Left lung (tissue), 4 donors: ENCODE measurements at regions not wholly inside any gene's neighbourhood (a gene's known extent, or its start where the extent isn't known, plus 50 kb on each side); places are given as distances from the start of the nearest gene placed in this dataset.
A peak's percentile ranks its signal among the peaks of the same experiment; 100 is the strongest.

ENCODE experiments used
- ATAC-seq: fragments of 200-7000 bp; cut with Tn5 transposase; one replicate; pipeline ENCODE4 v1.9.1; 2020; ENCODE audit warnings: moderate library complexity
- DNase-seq, 4 donors: peaks; one replicate each; pipeline ENCODE4 v3.0.0-alpha.2; 2013 to 2020
- H3K27ac ChIP-seq, 2 donors: fragments of 200-600 bp; sonication (generic) in 1 of 2; one replicate each; pipeline versions ENCODE4 v1.5.0 to v1.8.0; 2020 to 2021
- H3K27me3 ChIP-seq, 2 donors: fragments of 200-600 bp; sonication (generic) in 1 of 2; one replicate each; pipeline versions ENCODE4 v1.5.0 to v1.8.0; 2020 to 2021
- H3K36me3 ChIP-seq, 2 donors: fragments of 200-600 bp; sonication (generic) in 1 of 2; one replicate each; pipeline versions ENCODE4 v1.5.0 to v1.8.0; 2020 to 2021
- H3K4me1 ChIP-seq, 2 donors: fragments of 200-600 bp; one replicate each; pipeline ENCODE4 v1.8.0; 2021
- H3K4me3 ChIP-seq, 2 donors: fragments of 200-600 bp; sonication (generic) in 1 of 2; one replicate each; pipeline versions ENCODE4 v1.5.0 to v1.8.0; 2020 to 2021; ENCODE audit warnings: mild to moderate bottlenecking in 1 of 2
- H3K9me3 ChIP-seq, 2 donors: fragments of 200-600 bp; sonication (generic) in 1 of 2; one replicate each; pipeline versions ENCODE4 v1.5.0 to v1.8.0; 2020 to 2021
- intact Hi-C, 2 donors: fragments of 100-400 bp; cut with DNase I; formaldehyde crosslinking; loops; one replicate each; pipeline versions ENCODE4 v1.11.2 to v1.14.2; 2022
- TF ChIP-seq, protein P1 (sequence below), 2 donors: fragments of 200-600 bp; sonication (generic) in 1 of 2; IDR thresholded peaks; one replicate each; pipeline versions ENCODE4 v1.5.0 to v1.8.0; 2021; ENCODE audit warnings: antibody characterized with exemption in 2 of 2
- donor health status: DM: no; HTN: yes; CAD: no.
- donor health status: DM: no; HTN: no; CAD: no.

DNA sequence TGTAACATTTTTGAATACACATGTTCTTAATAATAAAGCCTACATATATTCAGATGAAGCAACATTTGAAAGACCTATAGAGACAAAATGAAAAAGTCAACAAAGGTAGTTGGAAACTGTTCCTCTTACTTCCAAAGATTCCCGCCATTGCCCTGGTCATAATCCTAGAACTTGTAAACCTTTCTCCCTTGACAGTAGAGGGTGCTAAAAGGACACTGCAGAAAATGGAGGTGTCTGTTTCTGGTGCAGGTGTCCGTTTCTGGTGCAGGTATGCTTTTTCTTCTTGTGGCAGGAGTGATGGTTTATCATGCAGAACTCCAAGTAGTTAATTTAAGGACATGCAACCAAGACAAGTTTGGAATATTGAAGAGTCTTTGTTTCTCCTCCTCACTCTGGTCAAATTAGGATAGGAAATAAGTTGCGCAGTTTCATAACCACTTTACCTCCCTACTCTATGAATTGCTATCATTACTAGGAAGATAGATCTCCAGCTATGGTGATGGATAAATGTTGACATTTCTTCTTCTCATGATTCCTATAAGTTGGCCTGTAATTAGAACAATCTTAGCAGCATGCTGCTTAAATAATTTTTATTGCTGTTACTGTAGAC is 56.0 kb upstream of the FAM174A start:
- ATAC-seq (peak; percentile 85), DNase-seq (no peak)
- Histone ChIP-seq H3K9me3 (no peaks in the 10 kb centered on the region), H3K36me3 (no peaks in the 10 kb centered on the region), H3K4me3 (no peak overlapping the region), H3K27me3 (no peaks in the 10 kb centered on the region), H3K27ac (no peak overlapping the region), H3K4me1 (no peaks in the 10 kb centered on the region)
- intact Hi-C loops: no loop called here
- TF ChIP-seq, protein P1, sequence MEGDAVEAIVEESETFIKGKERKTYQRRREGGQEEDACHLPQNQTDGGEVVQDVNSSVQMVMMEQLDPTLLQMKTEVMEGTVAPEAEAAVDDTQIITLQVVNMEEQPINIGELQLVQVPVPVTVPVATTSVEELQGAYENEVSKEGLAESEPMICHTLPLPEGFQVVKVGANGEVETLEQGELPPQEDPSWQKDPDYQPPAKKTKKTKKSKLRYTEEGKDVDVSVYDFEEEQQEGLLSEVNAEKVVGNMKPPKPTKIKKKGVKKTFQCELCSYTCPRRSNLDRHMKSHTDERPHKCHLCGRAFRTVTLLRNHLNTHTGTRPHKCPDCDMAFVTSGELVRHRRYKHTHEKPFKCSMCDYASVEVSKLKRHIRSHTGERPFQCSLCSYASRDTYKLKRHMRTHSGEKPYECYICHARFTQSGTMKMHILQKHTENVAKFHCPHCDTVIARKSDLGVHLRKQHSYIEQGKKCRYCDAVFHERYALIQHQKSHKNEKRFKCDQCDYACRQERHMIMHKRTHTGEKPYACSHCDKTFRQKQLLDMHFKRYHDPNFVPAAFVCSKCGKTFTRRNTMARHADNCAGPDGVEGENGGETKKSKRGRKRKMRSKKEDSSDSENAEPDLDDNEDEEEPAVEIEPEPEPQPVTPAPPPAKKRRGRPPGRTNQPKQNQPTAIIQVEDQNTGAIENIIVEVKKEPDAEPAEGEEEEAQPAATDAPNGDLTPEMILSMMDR (IDR thresholded peaks at IDR 0.05): peak; percentile 28 to 29

DNA sequence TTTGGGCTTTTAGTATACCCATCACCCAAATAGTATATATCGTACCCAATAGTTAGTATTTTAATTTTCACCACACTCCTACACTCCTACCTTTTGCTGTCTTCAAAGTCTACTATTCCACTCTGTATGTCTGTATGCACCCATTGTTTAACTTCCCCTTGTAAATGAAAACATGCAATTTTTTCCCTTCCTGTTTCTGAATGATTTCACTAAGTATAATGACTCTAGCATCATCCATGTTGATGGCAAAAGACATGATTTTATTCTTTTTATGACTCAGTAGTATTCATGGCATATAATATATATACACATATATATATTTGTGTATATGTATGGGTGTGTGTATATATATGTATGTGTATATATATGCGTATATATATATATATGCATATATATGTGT is 63.1 kb upstream of the FAM174A start:
- Histone ChIP-seq H3K27me3 (no peaks in the 10 kb centered on the region), H3K36me3 (no peaks in the 10 kb centered on the region), H3K4me1 (no peaks in the 10 kb centered on the region), H3K27ac (no peak overlapping the region), H3K9me3 (no peaks in the 10 kb centered on the region), H3K4me3 (no peak overlapping the region)
- ATAC-seq: no peak
- no peak for DNase-seq
- intact Hi-C loops: no loop called here
- TF ChIP-seq, protein P1 (IDR thresholded peaks at IDR 0.05): no peak

DNA sequence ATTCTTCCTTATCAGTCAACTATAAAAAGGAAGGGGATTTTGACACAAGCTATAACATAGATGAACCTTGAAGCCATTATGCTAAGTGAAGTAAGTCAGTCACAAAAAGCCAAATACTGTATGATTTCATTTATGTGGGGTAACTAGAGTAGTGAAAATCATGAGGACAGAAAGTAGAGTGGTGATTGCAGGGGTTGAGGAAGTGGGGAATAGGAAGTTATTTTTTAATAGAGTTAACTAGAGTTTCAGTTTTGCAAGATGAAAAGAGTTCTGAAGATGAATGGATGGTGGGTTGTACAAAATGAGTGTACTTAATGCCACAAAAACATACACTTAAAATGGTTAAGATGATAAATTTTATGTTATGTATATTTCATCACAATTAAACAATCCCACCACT is 65.4 kb upstream of the FAM174A start:
- no peak for ATAC-seq
- Histone ChIP-seq H3K36me3 (no peaks in the 10 kb centered on the region), H3K4me1 (no peaks in the 10 kb centered on the region), H3K27ac (no peak overlapping the region), H3K9me3 (no peaks in the 10 kb centered on the region), H3K4me3 (no peak overlapping the region), H3K27me3 (no peaks in the 10 kb centered on the region)
- intact Hi-C loops: no loop called here
- DNase-seq: no peak
- TF ChIP-seq, protein P1 (IDR thresholded peaks at IDR 0.05): no peak

DNA sequence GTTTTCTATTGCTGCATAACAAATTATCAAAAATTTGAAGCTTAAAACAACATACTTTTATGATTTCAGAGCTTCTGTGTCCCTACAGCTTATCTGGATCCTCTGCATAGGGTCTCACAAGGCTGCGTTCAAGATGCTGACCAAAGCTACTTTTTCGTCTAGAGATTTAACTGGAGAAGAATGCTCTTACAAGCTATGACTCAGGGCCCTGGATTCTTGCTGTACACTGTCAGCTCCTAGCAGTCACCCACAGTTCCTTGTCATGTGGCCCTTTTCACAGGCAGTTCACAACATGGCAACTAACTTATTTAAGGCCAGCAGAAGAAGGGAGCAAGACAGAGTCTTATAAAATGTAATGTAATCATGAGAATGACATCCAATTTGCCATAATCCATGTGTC is 70.8 kb upstream of the FAM174A start:
- Histone ChIP-seq H3K9me3 (peaks cover 0 to 2% of the 10 kb centered on the region in 2 donors), H3K36me3 (no peaks in the 10 kb centered on the region), H3K27ac (no peak overlapping the region), H3K27me3 (no peaks in the 10 kb centered on the region), H3K4me3 (no peak overlapping the region), H3K4me1 (no peaks in the 10 kb centered on the region)
- ATAC-seq: peak; percentile 64
- no peak for DNase-seq
- TF ChIP-seq, protein P1 (IDR thresholded peaks at IDR 0.05): no peak
- intact Hi-C loops: no loop called here

DNA sequence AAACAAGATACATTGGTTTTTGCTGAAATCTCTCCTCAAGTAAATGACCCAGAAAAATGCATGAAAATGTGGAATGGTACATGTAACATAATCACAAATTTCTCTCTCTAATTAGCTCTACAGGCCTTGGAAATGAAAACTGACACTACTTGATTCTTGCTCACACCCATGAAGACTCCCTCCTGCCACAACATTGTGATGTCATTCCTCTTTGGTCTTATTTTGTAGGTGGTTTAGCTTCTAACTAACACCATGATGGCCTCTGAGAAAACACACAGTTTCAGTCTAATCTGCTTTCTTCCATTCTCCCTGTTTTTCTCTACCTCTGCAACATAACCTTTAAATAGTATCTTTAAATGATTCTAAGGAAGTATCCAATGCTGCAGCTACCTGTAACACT is 78.6 kb upstream of the FAM174A start:
- H3K27me3 ChIP-seq: no peaks in the 10 kb centered on the region
- H3K4me1 ChIP-seq: no peaks in the 10 kb centered on the region
- intact Hi-C loops: no loop called here
- H3K9me3 ChIP-seq: no peaks in the 10 kb centered on the region
- H3K36me3 ChIP-seq: no peaks in the 10 kb centered on the region
- TF ChIP-seq, protein P1 (IDR thresholded peaks at IDR 0.05): no peak
- no peak for DNase-seq
- H3K4me3 ChIP-seq: no peak overlapping the region
- ATAC-seq: no peak
- no peak overlapping the region for H3K27ac ChIP-seq
